Right lobe of liver (tissue), 4 donors: ENCODE measurements at regions not wholly inside any gene's neighbourhood (a gene's known extent, or its start where the extent isn't known, plus 50 kb on each side); places are given as distances from the start of the nearest gene placed in this dataset.

Experiments used
- CTCF ChIP-seq, 4 donors: fragments of 200-600 bp in 3 of 4; fragments of 450-650 bp in 1 of 4; IDR thresholded peaks; one replicate each; pipeline versions ENCODE4 v1.5.1 to v1.8.0; 2016 to 2022; ENCODE audit warnings: antibody characterized with exemption in 4 of 4, mild to moderate bottlenecking in 2 of 4
- POLR2A ChIP-seq: fragments of 450-650 bp; IDR thresholded peaks from one replicate; pipeline ENCODE4 v1.6.1; 2017; ENCODE audit warnings: antibody characterized with exemption, mild to moderate bottlenecking
- donor health status: DM: no; HTN: no; CAD: no.
- donor health status: DM: no; HTN: no; CAD: no.
- donor health status: DM: no; HTN: yes; CAD: no.

- TF ChIP-seq CTCF (IDR thresholded peaks at IDR 0.05) (no peak), POLR2A (no peak)
Measured at GRCh38 chr20:6702144-6702543, 65.3 kb upstream of the BMP2 start.
